Astrocyte (in vitro differentiated cells and primary cell): ENCODE measurements at regions not wholly inside any gene's neighbourhood (a gene's known extent, or its start where the extent isn't known, plus 50 kb on each side); places are given as distances from the start of the nearest gene placed in this dataset.

Source experiments
- CTCF ChIP-seq: IDR thresholded peaks from 2 replicates; pipeline ENCODE4 v1.5.1; 2011; ENCODE audit warnings: low read depth, mild to moderate bottlenecking, inconsistent platforms, low read length, moderate library complexity; ENCODE audit not compliant: insufficient read depth
- EZH2 ChIP-seq: IDR thresholded peaks from 2 replicates; pipeline ENCODE4 v1.6.1; 2012; ENCODE audit warnings: mild to moderate bottlenecking, low read length, inconsistent platforms; ENCODE audit not compliant: insufficient read depth

- TF ChIP-seq CTCF (no peak), EZH2 (no peak)
Observed at GRCh38 chr17:71825687-71826086, 295.1 kb upstream of the SOX9 start.
